HG03521 (cell line): ENCODE measurements at regions not wholly inside any gene's neighbourhood (a gene's known extent, or its start where the extent isn't known, plus 50 kb on each side); places are given as distances from the start of the nearest gene placed in this dataset.

ENCODE experiments used
- ATAC-seq: cut with Tn5 transposase; IDR thresholded peaks from one replicate; pipeline ENCODE4 v1.9.1; 2021; ENCODE audit warnings: mild to moderate bottlenecking, moderate library complexity; ENCODE audit not compliant: unreplicated experiment

GRCh38 chr13:38518328-38518727, 168.5 kb upstream of the FREM2 start:
- ATAC-seq, result no peak

GRCh38 chr13:38519229-38519911, 167.5 kb upstream of the FREM2 start:
- no peak for ATAC-seq

GRCh38 chr13:38520041-38520440, 166.8 kb upstream of the FREM2 start:
- ATAC-seq, result no peak

GRCh38 chr13:38527140-38527539, 159.7 kb upstream of the FREM2 start:
- no peak for ATAC-seq

- ATAC-seq, result no peak
Observed at GRCh38 chr13:38528986-38529385, 157.9 kb upstream of the FREM2 start.

GRCh38 chr13:38530492-38530891, 156.4 kb upstream of the FREM2 start:
- no peak for ATAC-seq

GRCh38 chr13:38535261-38535660, 151.6 kb upstream of the FREM2 start:
- no peak for ATAC-seq

GRCh38 chr13:38537051-38537450, 149.8 kb upstream of the FREM2 start:
- no peak for ATAC-seq

GRCh38 chr13:38538422-38538821, 148.5 kb upstream of the FREM2 start:
- ATAC-seq, result no peak

GRCh38 chr13:38539632-38540031, 147.2 kb upstream of the FREM2 start:
- no peak for ATAC-seq

- ATAC-seq, result no peak
Observed at GRCh38 chr13:38542601-38543000, 144.3 kb upstream of the FREM2 start.

GRCh38 chr13:38543561-38543960, 143.3 kb upstream of the FREM2 start:
- ATAC-seq, result no peak

- ATAC-seq, result no peak
Observed at GRCh38 chr13:38563739-38564138, 123.1 kb upstream of the FREM2 start.

- ATAC-seq, result no peak
Observed at GRCh38 chr13:38564256-38565150, 122.4 kb upstream of the FREM2 start.

- no peak for ATAC-seq
Observed at GRCh38 chr13:38566023-38566422, 120.9 kb upstream of the FREM2 start.

GRCh38 chr13:38566519-38566918, 120.4 kb upstream of the FREM2 start:
- ATAC-seq, result no peak

- no peak for ATAC-seq
Observed at GRCh38 chr13:38570706-38571105, 116.2 kb upstream of the FREM2 start.

GRCh38 chr13:38575427-38575826, 111.5 kb upstream of the FREM2 start:
- no peak for ATAC-seq

GRCh38 chr13:38577048-38577447, 109.8 kb upstream of the FREM2 start:
- no peak for ATAC-seq

GRCh38 chr13:38582133-38582532, 104.7 kb upstream of the FREM2 start:
- ATAC-seq, result no peak

GRCh38 chr13:38590230-38590629, 96.6 kb upstream of the FREM2 start:
- ATAC-seq, result no peak

GRCh38 chr13:38590796-38591507, 95.9 kb upstream of the FREM2 start:
- ATAC-seq, result no peak
